HUES48 (cell line): ENCODE measurements at regions not wholly inside any gene's neighbourhood (a gene's known extent, or its start where the extent isn't known, plus 50 kb on each side); places are given as distances from the start of the nearest gene placed in this dataset.

ENCODE experiments used
- H3K27ac ChIP-seq: one replicate; pipeline ENCODE4 v1.7.0; 2013; ENCODE audit warnings: low read depth, low read length, inconsistent platforms
- H3K27me3 ChIP-seq: 2 replicates; pipeline ENCODE4 v1.6.1; 2013; ENCODE audit warnings: mild to moderate bottlenecking, low read length; ENCODE audit not compliant: control insufficient read depth, insufficient read depth
- H3K36me3 ChIP-seq: 2 replicates; pipeline ENCODE4 v1.6.1; 2013; ENCODE audit warnings: low read length; ENCODE audit not compliant: control insufficient read depth, insufficient read depth
- H3K4me1 ChIP-seq: 2 replicates; pipeline ENCODE4 v1.6.1; 2013; ENCODE audit warnings: mild to moderate bottlenecking, low read length; ENCODE audit not compliant: control insufficient read depth, insufficient read depth
- H3K4me3 ChIP-seq: 2 replicates; pipeline ENCODE4 v1.5.1; 2013; ENCODE audit warnings: mild to moderate bottlenecking, low read depth, low read length
- H3K9ac ChIP-seq: 2 replicates; pipeline ENCODE4 v1.6.1; 2013; ENCODE audit warnings: mild to moderate bottlenecking, low read depth, low read length, moderate library complexity
- H3K9me3 ChIP-seq: 2 replicates; pipeline ENCODE4 v1.6.1; 2013; ENCODE audit warnings: low read length; ENCODE audit not compliant: control insufficient read depth, insufficient read depth

- H3K9ac ChIP-seq = no peak overlapping the region
- 0 out of 2 replicates have a peak, but pooled peaks cover 8% of the 10 kb centered on the region for H3K9me3 ChIP-seq
- H3K27ac ChIP-seq = peak overlapping the region; percentile 54
- H3K4me3 ChIP-seq = no peak overlapping the region
- no peaks in the 10 kb centered on the region for H3K27me3 ChIP-seq
- no peaks in the 10 kb centered on the region for H3K4me1 ChIP-seq
- no peaks in the 10 kb centered on the region for H3K36me3 ChIP-seq
Measured at GRCh38 chr5:125093776-125094175, 347.3 kb upstream of the ZNF608 start.

- no peaks in the 10 kb centered on the region for H3K4me1 ChIP-seq
- H3K9ac ChIP-seq = no peak overlapping the region
- no peaks in the 10 kb centered on the region for H3K36me3 ChIP-seq
- H3K27me3 ChIP-seq = no peaks in the 10 kb centered on the region
- H3K27ac ChIP-seq = no peak overlapping the region
- no peak overlapping the region for H3K4me3 ChIP-seq
- H3K9me3 ChIP-seq = 0 out of 2 replicates have a peak, but pooled peaks cover 8% of the 10 kb centered on the region
Measured at GRCh38 chr5:125100342-125100741, 353.9 kb upstream of the ZNF608 start.

GRCh38 chr5:125100951-125101350 lies 354.5 kb upstream of the ZNF608 start:
- 0 out of 2 replicates have a peak, but pooled peaks cover 8% of the 10 kb centered on the region for H3K9me3 ChIP-seq

GRCh38 chr5:125103459-125103858 lies 357.0 kb upstream of the ZNF608 start:
- Histone ChIP-seq H3K27ac (no peak overlapping the region), H3K4me1 (no peaks in the 10 kb centered on the region), H3K27me3 (no peaks in the 10 kb centered on the region), H3K4me3 (no peak overlapping the region), H3K9ac (no peak overlapping the region), H3K36me3 (no peaks in the 10 kb centered on the region), H3K9me3 (no peaks in the 10 kb centered on the region)

More at GRCh38 chr5:125100951-125101350, 354.5 kb upstream of the ZNF608 start:
- Histone ChIP-seq H3K9ac (no peak overlapping the region), H3K36me3 (no peaks in the 10 kb centered on the region), H3K4me1 (no peaks in the 10 kb centered on the region), H3K4me3 (no peak overlapping the region), H3K27me3 (no peaks in the 10 kb centered on the region), H3K27ac (no peak overlapping the region)

- Histone ChIP-seq H3K4me3 (no peak overlapping the region), H3K27me3 (no peaks in the 10 kb centered on the region), H3K36me3 (no peaks in the 10 kb centered on the region)
Measured at GRCh38 chr5:125106271-125106670, 359.8 kb upstream of the ZNF608 start.

GRCh38 chr5:125106881-125107280 lies 360.4 kb upstream of the ZNF608 start:
- Histone ChIP-seq H3K9ac (no peak overlapping the region), H3K4me3 (no peak overlapping the region), H3K27me3 (no peaks in the 10 kb centered on the region), H3K4me1 (no peaks in the 10 kb centered on the region), H3K27ac (no peak overlapping the region), H3K36me3 (no peaks in the 10 kb centered on the region), H3K9me3 (no peaks in the 10 kb centered on the region)

More at GRCh38 chr5:125106271-125106670, 359.8 kb upstream of the ZNF608 start:
- Histone ChIP-seq H3K27ac (no peak overlapping the region), H3K9ac (no peak overlapping the region), H3K9me3 (no peaks in the 10 kb centered on the region), H3K4me1 (no peaks in the 10 kb centered on the region)

- H3K27me3 ChIP-seq = no peaks in the 10 kb centered on the region
Measured at GRCh38 chr5:125109293-125109692, 362.9 kb upstream of the ZNF608 start.

GRCh38 chr5:125109816-125110215 lies 363.4 kb upstream of the ZNF608 start:
- Histone ChIP-seq H3K4me1 (no peaks in the 10 kb centered on the region), H3K9me3 (no peaks in the 10 kb centered on the region), H3K9ac (no peak overlapping the region), H3K4me3 (no peak overlapping the region), H3K27me3 (no peaks in the 10 kb centered on the region), H3K27ac (no peak overlapping the region), H3K36me3 (no peaks in the 10 kb centered on the region)

More at GRCh38 chr5:125109293-125109692, 362.9 kb upstream of the ZNF608 start:
- no peaks in the 10 kb centered on the region for H3K36me3 ChIP-seq
- no peaks in the 10 kb centered on the region for H3K9me3 ChIP-seq
- H3K4me3 ChIP-seq = no peak overlapping the region
- H3K9ac ChIP-seq = no peak overlapping the region
- no peak overlapping the region for H3K27ac ChIP-seq
- no peaks in the 10 kb centered on the region for H3K4me1 ChIP-seq

GRCh38 chr5:125112196-125112595 lies 365.8 kb upstream of the ZNF608 start:
- H3K9me3 ChIP-seq = no peaks in the 10 kb centered on the region
- peaks cover 4% of the 10 kb centered on the region; the same call in 1 of the 2 replicates for H3K4me1 ChIP-seq
- H3K27ac ChIP-seq = no peak overlapping the region
- no peaks in the 10 kb centered on the region for H3K36me3 ChIP-seq
- H3K9ac ChIP-seq = no peak overlapping the region
- no peak overlapping the region for H3K4me3 ChIP-seq
- H3K27me3 ChIP-seq = no peaks in the 10 kb centered on the region

- no peaks in the 10 kb centered on the region for H3K27me3 ChIP-seq
- H3K4me1 ChIP-seq = peaks cover 4% of the 10 kb centered on the region; the same call in 1 of the 2 replicates
- no peaks in the 10 kb centered on the region for H3K36me3 ChIP-seq
- H3K4me3 ChIP-seq = no peak overlapping the region
- no peaks in the 10 kb centered on the region for H3K9me3 ChIP-seq
- no peak overlapping the region for H3K9ac ChIP-seq
- H3K27ac ChIP-seq = no peak overlapping the region
Measured at GRCh38 chr5:125113328-125113727, 366.9 kb upstream of the ZNF608 start.

- Histone ChIP-seq H3K9ac (no peak overlapping the region), H3K36me3 (no peaks in the 10 kb centered on the region), H3K27me3 (no peaks in the 10 kb centered on the region), H3K27ac (no peak overlapping the region), H3K4me3 (no peak overlapping the region), H3K4me1 (peaks cover 15% of the 10 kb centered on the region), H3K9me3 (no peaks in the 10 kb centered on the region)
Measured at GRCh38 chr5:125115195-125115525, 368.7 kb upstream of the ZNF608 start.

- no peak overlapping the region for H3K27ac ChIP-seq
- H3K27me3 ChIP-seq = no peaks in the 10 kb centered on the region
- H3K9ac ChIP-seq = no peak overlapping the region
- H3K4me3 ChIP-seq = no peak overlapping the region
- H3K36me3 ChIP-seq = no peaks in the 10 kb centered on the region
- peaks cover 21% of the 10 kb centered on the region for H3K4me1 ChIP-seq
- H3K9me3 ChIP-seq = no peaks in the 10 kb centered on the region
Measured at GRCh38 chr5:125117566-125117965, 371.1 kb upstream of the ZNF608 start.
